ENCODE measurements at regions not wholly inside any gene's neighbourhood (a gene's known extent, or its start where the extent isn't known, plus 50 kb on each side); places are given as distances from the start of the nearest gene placed in this dataset.

DNA sequence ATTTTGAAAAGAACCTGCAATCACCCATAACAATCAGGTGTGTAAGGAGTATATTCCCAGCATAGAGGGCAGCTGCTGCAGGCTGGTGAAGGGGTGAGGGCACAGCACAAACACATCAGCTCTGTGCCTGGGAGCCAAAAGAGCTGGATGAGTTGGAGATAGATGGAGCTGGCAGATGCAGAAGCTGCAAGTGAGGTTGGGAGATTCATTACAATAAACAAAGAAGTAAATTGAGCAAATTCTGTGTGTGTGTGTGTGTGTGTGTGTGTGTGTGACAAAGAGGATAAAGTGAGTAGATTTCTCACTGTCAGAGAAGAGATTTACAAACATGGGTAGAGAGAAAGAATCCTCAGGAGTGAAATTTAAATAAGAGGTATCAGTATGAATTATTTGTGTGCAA, 994.7 kb downstream of the EPHA3 start:
- Histone ChIP-seq H3K9me3 (ENCODE audit: control insufficient read depth in 5 of 5, low read length in 5 of 5) (no peaks in the 10 kb centered on the region), H3K9ac (ENCODE audit: low read length in 5 of 5) (no peak overlapping the region), H3K27me3 (ENCODE audit: control insufficient read depth in 5 of 5, insufficient read depth in 4 of 5, low read length in 5 of 5) (no peaks in the 10 kb centered on the region), H3K27ac (ENCODE audit: low read depth, low read length) (no peak overlapping the region), H3K4me3 (ENCODE audit: low read depth in 1 of 5, low read length in 5 of 5) (no peak overlapping the region), H3K4me1 (ENCODE audit: control insufficient read depth in 5 of 5, insufficient read depth in 5 of 5, low read length in 5 of 5) (no peaks in the 10 kb centered on the region), H3K36me3 (ENCODE audit: control insufficient read depth in 5 of 5, insufficient read depth in 5 of 5, low read length in 5 of 5) (no peaks in the 10 kb centered on the region)

DNA sequence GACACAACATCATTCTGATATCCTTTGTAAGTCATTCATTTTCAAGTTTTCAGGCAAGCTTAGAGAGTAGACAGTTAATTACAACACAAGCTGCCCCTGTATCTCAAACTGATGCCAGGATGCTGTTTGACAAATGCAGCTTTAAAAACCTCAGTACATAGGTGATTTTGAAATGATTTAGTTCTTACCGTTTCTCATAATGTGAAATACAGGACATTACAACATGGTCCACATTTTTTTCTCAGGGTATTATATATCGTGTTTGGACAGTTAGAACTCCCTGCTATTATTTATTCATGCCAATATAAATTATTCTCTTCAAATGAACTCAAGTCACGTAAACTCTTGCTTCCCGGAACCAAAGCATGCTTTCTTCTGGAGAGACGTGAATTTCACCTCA, 1013.9 kb downstream of the EPHA3 start:
- peaks cover 0 to 6% (median 4%) of the 10 kb centered on the region in 5 donors for H3K9me3 ChIP-seq (ENCODE audit: control insufficient read depth in 5 of 5, low read length in 5 of 5)
- no peaks in the 10 kb centered on the region for H3K27me3 ChIP-seq (ENCODE audit: control insufficient read depth in 5 of 5, insufficient read depth in 4 of 5, low read length in 5 of 5)
- no peaks in the 10 kb centered on the region for H3K36me3 ChIP-seq (ENCODE audit: control insufficient read depth in 5 of 5, insufficient read depth in 5 of 5, low read length in 5 of 5)
- H3K9ac ChIP-seq (ENCODE audit: low read length in 5 of 5): no peak overlapping the region
- no peaks in the 10 kb centered on the region for H3K4me1 ChIP-seq (ENCODE audit: control insufficient read depth in 5 of 5, insufficient read depth in 5 of 5, low read length in 5 of 5)
- H3K27ac ChIP-seq (ENCODE audit: low read depth, low read length): no peak overlapping the region
- no peak overlapping the region for H3K4me3 ChIP-seq (ENCODE audit: low read depth in 1 of 5, low read length in 5 of 5)

DNA sequence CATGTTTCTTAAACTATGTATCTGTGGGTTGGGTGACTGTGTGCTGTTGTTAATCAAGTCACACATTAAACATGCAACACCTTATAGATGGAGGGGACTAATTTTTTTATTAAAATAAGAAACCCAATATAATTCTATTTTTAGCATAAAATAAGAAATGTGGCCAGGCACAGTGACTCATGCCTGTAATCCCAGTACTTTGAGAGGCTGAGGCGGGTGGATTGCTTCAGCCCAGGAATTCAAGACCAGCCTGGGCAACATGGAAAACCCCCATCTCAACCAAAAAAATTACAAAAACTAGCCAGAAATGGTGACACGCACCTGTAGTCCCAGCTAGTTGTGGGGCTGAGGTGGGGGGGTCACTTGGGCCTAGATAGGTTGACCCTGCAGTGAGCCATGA, 1021.0 kb downstream of the EPHA3 start:
- peaks cover 0 to 8% (median 0%) of the 10 kb centered on the region in 5 donors for H3K9me3 ChIP-seq (ENCODE audit: control insufficient read depth in 5 of 5, low read length in 5 of 5)
- no peaks in the 10 kb centered on the region for H3K36me3 ChIP-seq (ENCODE audit: control insufficient read depth in 5 of 5, insufficient read depth in 5 of 5, low read length in 5 of 5)
- H3K27ac ChIP-seq (ENCODE audit: low read depth, low read length): no peak overlapping the region
- H3K9ac ChIP-seq (ENCODE audit: low read length in 5 of 5): no peak overlapping the region
- no peaks in the 10 kb centered on the region for H3K27me3 ChIP-seq (ENCODE audit: control insufficient read depth in 5 of 5, insufficient read depth in 4 of 5, low read length in 5 of 5)
- no peaks in the 10 kb centered on the region for H3K4me1 ChIP-seq (ENCODE audit: control insufficient read depth in 5 of 5, insufficient read depth in 5 of 5, low read length in 5 of 5)
- H3K4me3 ChIP-seq (ENCODE audit: low read depth in 1 of 5, low read length in 5 of 5): no peak overlapping the region

DNA sequence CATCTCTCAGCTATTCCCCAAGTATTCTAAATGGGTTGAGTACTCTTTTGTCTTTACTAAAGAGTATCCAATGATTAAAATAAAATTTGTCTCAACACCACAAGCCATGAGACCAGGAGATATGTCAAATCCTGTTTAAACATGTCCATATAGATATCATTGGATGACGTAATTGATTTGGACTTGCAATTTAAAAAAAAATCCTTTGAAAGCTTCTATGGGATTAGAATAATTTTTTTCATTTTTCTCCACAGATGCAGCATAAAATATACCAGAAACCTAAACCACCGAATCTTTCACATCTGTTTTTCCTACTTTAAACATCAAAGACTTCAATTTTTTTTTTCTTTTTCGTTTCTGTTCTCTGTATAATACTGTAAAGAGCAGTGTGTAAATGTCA, 1022.3 kb downstream of the EPHA3 start:
- Histone ChIP-seq H3K27ac (ENCODE audit: low read depth, low read length) (no peak overlapping the region), H3K36me3 (ENCODE audit: control insufficient read depth in 5 of 5, insufficient read depth in 5 of 5, low read length in 5 of 5) (no peaks in the 10 kb centered on the region), H3K27me3 (ENCODE audit: control insufficient read depth in 5 of 5, insufficient read depth in 4 of 5, low read length in 5 of 5) (no peaks in the 10 kb centered on the region), H3K9me3 (ENCODE audit: control insufficient read depth in 5 of 5, low read length in 5 of 5) (peaks cover 0 to 8% (median 0%) of the 10 kb centered on the region in 5 donors), H3K9ac (ENCODE audit: low read length in 5 of 5) (no peak overlapping the region), H3K4me1 (ENCODE audit: control insufficient read depth in 5 of 5, insufficient read depth in 5 of 5, low read length in 5 of 5) (no peaks in the 10 kb centered on the region), H3K4me3 (ENCODE audit: low read depth in 1 of 5, low read length in 5 of 5) (no peak overlapping the region)

DNA sequence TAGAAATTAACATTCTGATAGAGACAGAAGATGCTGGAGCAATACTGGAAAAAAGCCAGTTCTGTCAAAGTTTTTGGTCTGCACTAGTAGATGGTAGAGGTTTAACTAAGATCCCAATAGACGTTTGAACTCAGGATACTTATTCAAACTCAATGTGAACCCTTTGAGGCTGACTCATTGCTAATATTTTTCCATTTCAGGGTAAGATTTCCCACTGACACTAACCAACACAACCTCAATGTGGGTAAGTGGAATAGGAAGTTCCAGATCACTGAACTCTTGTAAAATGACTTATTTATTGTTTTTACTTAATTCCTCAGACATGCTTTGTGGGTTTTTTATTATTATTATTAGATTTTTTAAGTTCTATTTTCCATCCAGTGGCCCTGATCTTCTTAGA, 1024.8 kb downstream of the EPHA3 start:
- H3K9ac ChIP-seq (ENCODE audit: low read length in 5 of 5): no peak overlapping the region
- peaks cover 0 to 2% (median 0%) of the 10 kb centered on the region in 5 donors for H3K9me3 ChIP-seq (ENCODE audit: control insufficient read depth in 5 of 5, low read length in 5 of 5)
- H3K36me3 ChIP-seq (ENCODE audit: control insufficient read depth in 5 of 5, insufficient read depth in 5 of 5, low read length in 5 of 5): no peaks in the 10 kb centered on the region

DNA sequence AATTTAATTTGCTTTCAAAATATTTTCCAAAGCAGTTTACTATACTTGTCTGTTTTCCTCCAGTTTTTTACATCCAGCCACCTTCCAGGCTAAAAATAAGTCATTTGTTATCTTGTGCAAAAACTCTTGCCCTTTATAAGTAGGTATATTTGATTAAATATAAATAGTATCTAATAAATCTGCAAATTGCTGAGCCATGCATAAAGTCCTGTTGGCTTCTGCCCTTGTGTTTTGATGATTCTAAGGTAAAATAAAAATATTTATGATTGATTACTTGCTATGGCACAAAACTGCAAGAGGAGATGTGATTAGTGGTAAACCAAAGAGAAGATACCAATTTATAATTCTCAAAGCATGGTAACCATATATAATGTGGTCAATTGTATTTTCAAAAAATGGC, 1026.7 kb downstream of the EPHA3 start:
- H3K9ac ChIP-seq (ENCODE audit: low read length in 5 of 5): no peak overlapping the region
- H3K36me3 ChIP-seq (ENCODE audit: control insufficient read depth in 5 of 5, insufficient read depth in 5 of 5, low read length in 5 of 5): no peaks in the 10 kb centered on the region
- H3K4me3 ChIP-seq (ENCODE audit: low read depth in 1 of 5, low read length in 5 of 5): no peak overlapping the region
- no peaks in the 10 kb centered on the region for H3K27me3 ChIP-seq (ENCODE audit: control insufficient read depth in 5 of 5, insufficient read depth in 4 of 5, low read length in 5 of 5)
- H3K4me1 ChIP-seq (ENCODE audit: control insufficient read depth in 5 of 5, insufficient read depth in 5 of 5, low read length in 5 of 5): no peaks in the 10 kb centered on the region
- H3K27ac ChIP-seq (ENCODE audit: low read depth, low read length): no peak overlapping the region
- H3K9me3 ChIP-seq (ENCODE audit: control insufficient read depth in 5 of 5, low read length in 5 of 5): no peaks in the 10 kb centered on the region

More for the DNA sequence above, 1024.8 kb downstream of the EPHA3 start:
- Histone ChIP-seq H3K4me3 (ENCODE audit: low read depth in 1 of 5, low read length in 5 of 5) (no peak overlapping the region), H3K27me3 (ENCODE audit: control insufficient read depth in 5 of 5, insufficient read depth in 4 of 5, low read length in 5 of 5) (no peaks in the 10 kb centered on the region), H3K27ac (ENCODE audit: low read depth, low read length) (no peak overlapping the region), H3K4me1 (ENCODE audit: control insufficient read depth in 5 of 5, insufficient read depth in 5 of 5, low read length in 5 of 5) (no peaks in the 10 kb centered on the region)

DNA sequence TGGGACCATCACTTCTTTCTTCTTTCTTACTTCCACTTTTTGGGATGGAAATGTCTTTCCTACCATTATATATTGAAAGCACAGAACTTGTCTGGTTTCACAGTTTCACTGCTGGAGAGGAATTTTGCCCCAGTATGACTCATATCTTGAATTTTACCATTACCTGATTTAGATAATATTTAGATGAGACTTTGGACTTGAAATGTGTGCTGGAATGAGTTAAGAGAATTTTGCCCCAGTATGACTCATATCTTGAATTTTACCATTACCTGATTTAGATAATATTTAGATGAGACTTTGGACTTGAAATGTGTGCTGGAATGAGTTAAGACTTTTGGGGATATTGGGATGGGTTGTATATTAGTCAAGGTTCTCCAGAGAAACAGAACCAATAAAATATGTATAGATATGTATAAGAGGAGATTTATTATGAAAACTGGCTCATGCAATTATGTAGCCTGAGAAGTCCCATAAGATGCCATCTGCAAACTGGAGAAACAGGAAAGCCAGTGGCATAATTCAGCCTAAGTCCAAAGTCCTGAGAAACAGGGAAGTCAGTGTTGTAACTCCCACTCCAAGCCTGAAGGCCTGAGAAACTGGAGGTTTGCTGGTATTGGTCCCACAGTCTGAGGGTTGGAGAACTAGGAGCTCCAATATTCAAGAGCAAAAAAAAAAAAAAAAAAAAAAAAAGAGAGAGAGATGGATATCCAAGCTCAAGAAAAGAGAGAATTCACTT, 1029.2 kb downstream of the EPHA3 start:
- no peak overlapping the region for H3K4me3 ChIP-seq (ENCODE audit: low read depth in 1 of 5, low read length in 5 of 5)
- no peaks in the 10 kb centered on the region for H3K9me3 ChIP-seq (ENCODE audit: control insufficient read depth in 5 of 5, low read length in 5 of 5)
- H3K9ac ChIP-seq (ENCODE audit: low read length in 5 of 5): no peak overlapping the region
- no peak overlapping the region for H3K27ac ChIP-seq (ENCODE audit: low read depth, low read length)
- no peaks in the 10 kb centered on the region for H3K36me3 ChIP-seq (ENCODE audit: control insufficient read depth in 5 of 5, insufficient read depth in 5 of 5, low read length in 5 of 5)
- no peaks in the 10 kb centered on the region for H3K4me1 ChIP-seq (ENCODE audit: control insufficient read depth in 5 of 5, insufficient read depth in 5 of 5, low read length in 5 of 5)
- no peaks in the 10 kb centered on the region for H3K27me3 ChIP-seq (ENCODE audit: control insufficient read depth in 5 of 5, insufficient read depth in 4 of 5, low read length in 5 of 5)

DNA sequence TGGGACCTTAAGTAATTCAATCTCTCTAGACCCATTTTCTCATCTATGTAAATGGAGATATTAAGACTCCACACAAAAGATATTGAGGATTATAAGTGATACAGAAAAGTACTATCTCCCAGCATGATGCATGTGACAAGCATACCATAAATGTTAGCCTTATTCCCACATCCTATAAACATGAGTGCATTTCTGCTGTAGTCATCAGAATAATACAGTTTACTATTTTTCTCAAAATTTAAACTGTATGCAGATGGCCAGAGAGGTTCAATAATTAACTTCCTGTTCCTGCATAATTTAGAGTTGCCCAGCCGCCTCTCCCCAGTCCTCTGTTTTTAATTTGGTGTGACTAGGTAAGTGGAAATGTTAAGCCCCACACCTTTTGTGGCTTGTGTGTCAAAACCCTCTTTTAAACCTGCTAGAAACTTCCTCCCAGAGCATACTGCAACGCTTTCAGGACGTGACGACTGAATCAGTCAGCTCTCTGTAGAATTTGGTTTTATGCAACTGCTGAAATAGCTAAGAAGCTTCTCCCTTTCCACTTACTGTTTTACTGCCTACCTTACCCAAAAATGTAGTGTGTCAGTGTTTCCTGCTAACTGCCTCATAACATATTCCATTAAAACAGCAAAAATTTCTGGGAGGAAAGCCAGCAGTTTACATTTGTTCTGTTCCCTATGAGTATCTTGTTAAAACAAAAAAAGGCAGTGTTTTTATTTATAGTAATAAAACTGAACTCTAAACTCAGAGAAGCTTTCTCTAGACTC, 1037.9 kb downstream of the EPHA3 start:
- no peaks in the 10 kb centered on the region for H3K36me3 ChIP-seq (ENCODE audit: control insufficient read depth in 5 of 5, insufficient read depth in 5 of 5, low read length in 5 of 5)
- H3K27ac ChIP-seq (ENCODE audit: low read depth, low read length): no peak overlapping the region
- H3K4me3 ChIP-seq (ENCODE audit: low read depth in 1 of 5, low read length in 5 of 5): no peak overlapping the region
- H3K27me3 ChIP-seq (ENCODE audit: control insufficient read depth in 5 of 5, insufficient read depth in 4 of 5, low read length in 5 of 5): no peaks in the 10 kb centered on the region
- no peak overlapping the region for H3K9ac ChIP-seq (ENCODE audit: low read length in 5 of 5)
- no peaks in the 10 kb centered on the region for H3K4me1 ChIP-seq (ENCODE audit: control insufficient read depth in 5 of 5, insufficient read depth in 5 of 5, low read length in 5 of 5)
- no peaks in the 10 kb centered on the region for H3K9me3 ChIP-seq (ENCODE audit: control insufficient read depth in 5 of 5, low read length in 5 of 5)

DNA sequence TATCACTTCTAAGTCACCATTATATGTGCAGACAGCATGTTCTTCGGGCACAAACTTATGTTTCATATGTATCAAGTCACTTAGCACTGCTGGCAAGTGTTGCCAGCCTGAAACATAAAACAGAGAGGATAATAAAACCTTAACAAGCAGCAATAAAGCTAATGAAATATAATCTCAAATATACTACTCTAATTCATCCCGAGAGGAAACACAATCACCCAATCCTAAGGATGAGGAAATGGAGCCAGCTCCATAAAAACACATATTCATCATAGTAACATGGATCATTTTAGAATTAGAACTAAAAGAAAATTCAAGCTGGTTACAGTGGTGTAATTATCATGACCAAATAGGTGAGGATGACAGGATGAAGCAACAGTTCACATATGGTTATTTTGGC, 1072.7 kb downstream of the EPHA3 start:
- H3K9ac ChIP-seq (ENCODE audit: low read length in 5 of 5): no peak overlapping the region
- H3K4me3 ChIP-seq (ENCODE audit: low read depth in 1 of 5, low read length in 5 of 5): no peak overlapping the region
- no peaks in the 10 kb centered on the region for H3K9me3 ChIP-seq (ENCODE audit: control insufficient read depth in 5 of 5, low read length in 5 of 5)
- H3K36me3 ChIP-seq (ENCODE audit: control insufficient read depth in 5 of 5, insufficient read depth in 5 of 5, low read length in 5 of 5): no peaks in the 10 kb centered on the region
- H3K27me3 ChIP-seq (ENCODE audit: control insufficient read depth in 5 of 5, insufficient read depth in 4 of 5, low read length in 5 of 5): peaks cover 0 to 2% (median 0%) of the 10 kb centered on the region in 5 donors
- no peaks in the 10 kb centered on the region for H3K4me1 ChIP-seq (ENCODE audit: control insufficient read depth in 5 of 5, insufficient read depth in 5 of 5, low read length in 5 of 5)
- H3K27ac ChIP-seq (ENCODE audit: low read depth, low read length): no peak overlapping the region

DNA sequence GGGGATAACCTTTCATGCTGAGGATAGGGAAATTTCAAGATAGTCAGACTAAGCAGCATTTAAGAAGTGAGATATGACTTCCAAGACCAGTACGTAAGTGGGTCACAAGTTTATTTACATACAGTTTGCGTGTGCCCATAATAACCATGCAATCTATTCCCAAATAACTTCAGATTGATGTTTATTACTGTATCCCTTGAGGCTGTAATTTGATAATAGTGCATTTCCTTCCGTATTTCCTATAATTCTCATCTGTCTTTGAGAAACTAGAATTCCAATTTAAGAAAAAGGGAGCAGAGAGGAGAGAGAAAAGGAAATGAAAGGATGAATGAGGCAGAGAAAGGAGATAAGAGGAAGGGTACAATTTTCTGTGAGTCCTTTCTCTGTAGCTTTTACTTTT, 1073.1 kb downstream of the EPHA3 start:
- Histone ChIP-seq H3K27ac (ENCODE audit: low read depth, low read length) (no peak overlapping the region), H3K4me1 (ENCODE audit: control insufficient read depth in 5 of 5, insufficient read depth in 5 of 5, low read length in 5 of 5) (no peaks in the 10 kb centered on the region), H3K9ac (ENCODE audit: low read length in 5 of 5) (no peak overlapping the region), H3K36me3 (ENCODE audit: control insufficient read depth in 5 of 5, insufficient read depth in 5 of 5, low read length in 5 of 5) (no peaks in the 10 kb centered on the region), H3K9me3 (ENCODE audit: control insufficient read depth in 5 of 5, low read length in 5 of 5) (no peaks in the 10 kb centered on the region), H3K4me3 (ENCODE audit: low read depth in 1 of 5, low read length in 5 of 5) (no peak overlapping the region), H3K27me3 (ENCODE audit: control insufficient read depth in 5 of 5, insufficient read depth in 4 of 5, low read length in 5 of 5) (peaks cover 0 to 2% (median 0%) of the 10 kb centered on the region in 5 donors)
